ENCODE measurements at regions not wholly inside any gene's neighbourhood (a gene's known extent, or its start where the extent isn't known, plus 50 kb on each side); places are given as distances from the start of the nearest gene placed in this dataset.
"Not testable (repeated sequence)": the region's sequence is repeated elsewhere in the genome, so short reads cannot be mapped to it uniquely, and the experiment has no call there.

GRCh38 chr5:145464171-145464570 lies 371.0 kb downstream of the PRELID2 start:
- DNase-seq (ENCODE audit: low read depth): no peak
- TF ChIP-seq, protein P1, sequence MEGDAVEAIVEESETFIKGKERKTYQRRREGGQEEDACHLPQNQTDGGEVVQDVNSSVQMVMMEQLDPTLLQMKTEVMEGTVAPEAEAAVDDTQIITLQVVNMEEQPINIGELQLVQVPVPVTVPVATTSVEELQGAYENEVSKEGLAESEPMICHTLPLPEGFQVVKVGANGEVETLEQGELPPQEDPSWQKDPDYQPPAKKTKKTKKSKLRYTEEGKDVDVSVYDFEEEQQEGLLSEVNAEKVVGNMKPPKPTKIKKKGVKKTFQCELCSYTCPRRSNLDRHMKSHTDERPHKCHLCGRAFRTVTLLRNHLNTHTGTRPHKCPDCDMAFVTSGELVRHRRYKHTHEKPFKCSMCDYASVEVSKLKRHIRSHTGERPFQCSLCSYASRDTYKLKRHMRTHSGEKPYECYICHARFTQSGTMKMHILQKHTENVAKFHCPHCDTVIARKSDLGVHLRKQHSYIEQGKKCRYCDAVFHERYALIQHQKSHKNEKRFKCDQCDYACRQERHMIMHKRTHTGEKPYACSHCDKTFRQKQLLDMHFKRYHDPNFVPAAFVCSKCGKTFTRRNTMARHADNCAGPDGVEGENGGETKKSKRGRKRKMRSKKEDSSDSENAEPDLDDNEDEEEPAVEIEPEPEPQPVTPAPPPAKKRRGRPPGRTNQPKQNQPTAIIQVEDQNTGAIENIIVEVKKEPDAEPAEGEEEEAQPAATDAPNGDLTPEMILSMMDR (IDR thresholded peaks at IDR 0.05; ENCODE audit: insufficient read depth, low read length): no peak
- no peak overlapping the region for H3K4me3 ChIP-seq (ENCODE audit: low read depth, low read length)

GRCh38 chr5:145463634-145464033 lies 371.5 kb downstream of the PRELID2 start:
- TF ChIP-seq, protein P1 (IDR thresholded peaks at IDR 0.05; ENCODE audit: insufficient read depth, low read length): no peak
- no peak overlapping the region for H3K4me3 ChIP-seq (ENCODE audit: low read depth, low read length)
- DNase-seq (ENCODE audit: low read depth): peak; percentile 45

- TF ChIP-seq, protein P1 (IDR thresholded peaks at IDR 0.05; ENCODE audit: insufficient read depth, low read length): no peak
- no peak overlapping the region for H3K4me3 ChIP-seq (ENCODE audit: low read depth, low read length)
- no peak for DNase-seq (ENCODE audit: low read depth)
Measured at GRCh38 chr5:145462525-145462924, 372.6 kb downstream of the PRELID2 start.

- TF ChIP-seq, protein P1 (IDR thresholded peaks at IDR 0.05; ENCODE audit: insufficient read depth, low read length): no peak
- H3K4me3 ChIP-seq (ENCODE audit: low read depth, low read length): no peak overlapping the region
- no peak for DNase-seq (ENCODE audit: low read depth)
Measured at GRCh38 chr5:145450286-145450885, 384.8 kb downstream of the PRELID2 start.

DNA sequence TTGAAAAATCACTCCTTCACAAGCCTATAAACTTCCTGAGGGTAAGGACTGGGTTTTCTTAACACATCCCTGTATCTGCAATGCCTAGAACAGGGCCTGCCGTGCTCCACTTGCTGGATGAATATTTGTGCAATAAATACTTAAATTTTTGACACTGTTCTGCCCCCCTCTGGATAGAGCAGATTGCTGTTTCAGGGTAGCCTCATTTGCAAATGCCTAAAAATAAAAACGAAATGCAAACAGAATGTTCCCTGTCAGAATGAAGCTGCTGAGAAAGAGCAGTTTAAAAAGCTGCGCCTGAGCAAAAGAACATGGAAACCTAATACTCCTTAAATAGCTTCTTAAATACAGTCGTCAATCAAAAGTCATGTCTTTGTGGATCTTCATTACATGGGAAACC lies 385.3 kb downstream of the PRELID2 start:
- no peak overlapping the region for H3K4me3 ChIP-seq (ENCODE audit: low read depth, low read length)
- TF ChIP-seq, protein P1 (IDR thresholded peaks at IDR 0.05; ENCODE audit: insufficient read depth, low read length): peak; percentile 20
- DNase-seq (ENCODE audit: low read depth): peak; percentile 24

GRCh38 chr5:145446875-145447274 lies 388.3 kb downstream of the PRELID2 start:
- not testable (repeated sequence) for DNase-seq (ENCODE audit: low read depth); H3K4me3 ChIP-seq (ENCODE audit: low read depth, low read length)

DNA sequence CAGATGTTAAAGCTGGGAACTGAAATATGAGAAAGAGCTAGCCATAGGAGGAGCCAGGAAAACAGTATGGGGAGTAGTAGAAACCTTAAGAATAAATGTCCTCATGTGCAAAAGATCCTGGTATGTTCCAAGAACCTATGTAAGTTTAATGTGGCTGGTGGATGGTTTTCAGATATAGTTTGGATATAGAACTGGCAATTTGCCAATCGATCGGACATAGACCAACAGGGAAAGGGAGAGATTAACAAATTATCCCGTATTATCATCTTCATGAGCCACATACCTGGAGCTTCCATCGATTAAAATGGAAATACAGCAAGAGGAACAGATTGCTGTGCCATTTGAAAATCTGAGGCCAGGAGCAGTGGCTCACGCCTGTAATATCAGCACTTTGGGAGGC lies 388.7 kb downstream of the PRELID2 start:
- H3K4me3 ChIP-seq (ENCODE audit: low read depth, low read length): no peak overlapping the region
- DNase-seq (ENCODE audit: low read depth): no peak
- TF ChIP-seq, protein P1 (IDR thresholded peaks at IDR 0.05; ENCODE audit: insufficient read depth, low read length): no peak
